EL (cell line): ENCODE measurements at regions not wholly inside any gene's neighbourhood (a gene's known extent, or its start where the extent isn't known, plus 50 kb on each side); places are given as distances from the start of the nearest gene placed in this dataset.
A peak's percentile ranks its signal among the peaks of the same experiment; 100 is the strongest.

Experiments
- DNase-seq: peaks from one replicate; pipeline ENCODE4 v3.0.0-alpha.2; 2016

- no peak for DNase-seq
Measured at GRCh38 chrX:141759238-141759637, 60.7 kb upstream of the SPANXD start.

GRCh38 chrX:141760761-141761160 is 62.2 kb upstream of the SPANXD start:
- peak; percentile 43 for DNase-seq

- DNase-seq, result no peak
Measured at GRCh38 chrX:141787655-141788054, 50.5 kb upstream of the MAGEC3 start.
